Esophagus squamous epithelium (tissue), 5 donors: ENCODE measurements at regions not wholly inside any gene's neighbourhood (a gene's known extent, or its start where the extent isn't known, plus 50 kb on each side); places are given as distances from the start of the nearest gene placed in this dataset.
"Not testable (repeated sequence)": the region's sequence is repeated elsewhere in the genome, so short reads cannot be mapped to it uniquely, and the experiment has no call there.

Experiments
- DNase-seq: peaks from one replicate; lab custom pipeline; 2025; lab: John Stamatoyannopoulos, UW
- H3K27ac ChIP-seq, 4 donors: fragments of 200-600 bp; sonication (generic); one replicate each; pipeline ENCODE4 v1.5.1; 2016 to 2019; ENCODE audit warnings: mild to moderate bottlenecking in 1 of 4
- H3K27me3 ChIP-seq, 4 donors: fragments of 200-600 bp; sonication (generic); 1 replicate in 3 of 4; 2 replicates in 1 of 4; pipeline versions ENCODE4 v1.5.1 to v1.6.0; 2017 to 2021; ENCODE audit warnings: antibody characterized with exemption in 1 of 4
- H3K36me3 ChIP-seq, 3 donors: fragments of 200-600 bp; sonication (generic); one replicate each; pipeline ENCODE4 v1.5.1; 2016 to 2019
- H3K4me1 ChIP-seq, 3 donors: fragments of 200-600 bp; sonication (generic); one replicate each; pipeline ENCODE4 v1.5.1; 2017 to 2019
- H3K4me3 ChIP-seq, 4 donors: fragments of 200-600 bp; sonication (generic); 1 replicate in 3 of 4; 2 replicates in 1 of 4; pipeline ENCODE4 v1.5.1; 2016 to 2019; ENCODE audit warnings: mild to moderate bottlenecking in 2 of 4, moderate library complexity in 1 of 4
- H3K9me3 ChIP-seq, 3 donors: fragments of 200-600 bp; sonication (generic); one replicate each; pipeline ENCODE4 v1.5.1; 2016 to 2019
- CTCF ChIP-seq, 6 experiments: fragments of 450-650 bp in 4 of 6; fragments of 200-600 bp in 2 of 6; sonication (generic) in 2 of 6; IDR thresholded peaks; one replicate each; pipeline ENCODE4 v1.5.1; 2016 to 2019; ENCODE audit warnings: antibody characterized with exemption in 6 of 6, mild to moderate bottlenecking in 4 of 6, moderate library complexity in 4 of 6
- POLR2A ChIP-seq, 4 donors: fragments of 450-650 bp; IDR thresholded peaks; one replicate each; pipeline ENCODE4 v1.6.1; 2017; ENCODE audit warnings: antibody characterized with exemption in 4 of 4, mild to moderate bottlenecking in 4 of 4, moderate library complexity in 3 of 4
- WGBS, 2 donors: methylation state at CpG; one replicate each; pipeline ENCODE4 v1.1.5; 2018; 5-methylcytosine and 5-hydroxymethylcytosine counted together
- intact Hi-C: fragments of 100-400 bp; cut with DNase I; formaldehyde crosslinking; loops from one replicate; pipeline ENCODE4 v1.15.0; 2022
- donor health status: DM: yes; HTN: yes; CAD: no.

- Histone ChIP-seq H3K27ac (no peak overlapping the region), H3K4me3 (no peak overlapping the region), H3K36me3 (no peaks in the 10 kb centered on the region), H3K4me1 (peaks cover 0 to 8% (median under 1%) of the 10 kb centered on the region in 3 donors), H3K27me3 (no peaks in the 10 kb centered on the region), H3K9me3 (no peaks in the 10 kb centered on the region)
- no peak for DNase-seq
- intact Hi-C loops: no loop called here
- WGBS, 2 donors: 30 to 34% methylated on average over 1 of the region's 1 CpG
- TF ChIP-seq CTCF (IDR thresholded peaks at IDR 0.05) (no peak), POLR2A (IDR thresholded peaks at IDR 0.05) (no peak)
Measured at GRCh38 chr5:84436866-84437265, 52.2 kb upstream of the EDIL3 start.

GRCh38 chr5:84435861-84436346, 51.2 kb upstream of the EDIL3 start:
- H3K4me3 ChIP-seq, H3K36me3 ChIP-seq, intact Hi-C loops, H3K27ac ChIP-seq, H3K9me3 ChIP-seq, H3K27me3 ChIP-seq, DNase-seq: not testable (repeated sequence)
- WGBS, 2 donors: 83 to 88% methylated on average over 8 of the region's 8 CpGs
- peaks cover 0 to 15% (median 8%) of the 10 kb centered on the region in 3 donors for H3K4me1 ChIP-seq
